DOHH2 (cell line): ENCODE measurements at regions not wholly inside any gene's neighbourhood (a gene's known extent, or its start where the extent isn't known, plus 50 kb on each side); places are given as distances from the start of the nearest gene placed in this dataset.

Experiments
- H3F3A ChIP-seq: fragments of 200-600 bp; sonication (generic), shearing (Covaris generic); 2 replicates; pipeline ENCODE4 v1.6.0; 2016; ENCODE audit warnings: antibody characterized with exemption, mild to moderate bottlenecking; ENCODE audit not compliant: control insufficient read depth, insufficient read depth
- H3K27ac ChIP-seq: fragments of 200-600 bp; sonication (generic); 2 replicates; pipeline ENCODE4 v1.5.1; 2014; ENCODE audit warnings: low read depth, mild to moderate bottlenecking, low read length, moderate library complexity
- H3K27me3 ChIP-seq: fragments of 200-600 bp; sonication (generic); 2 replicates; pipeline ENCODE4 v1.6.1; 2014; ENCODE audit warnings: mild to moderate bottlenecking, low read length, mixed read lengths; ENCODE audit not compliant: control insufficient read depth
- H3K36me3 ChIP-seq: fragments of 200-600 bp; sonication (generic); 2 replicates; pipeline ENCODE4 v1.6.1; 2014; ENCODE audit warnings: mild to moderate bottlenecking, low read length, moderate library complexity, mixed read lengths; ENCODE audit not compliant: control insufficient read depth
- H3K4me1 ChIP-seq: fragments of 200-600 bp; sonication (generic); 2 replicates; pipeline ENCODE4 v1.6.1; 2014; ENCODE audit warnings: mild to moderate bottlenecking, low read length, mixed read lengths; ENCODE audit not compliant: control insufficient read depth
- H3K4me2 ChIP-seq: fragments of 200-600 bp; sonication (generic); 2 replicates; pipeline ENCODE4 v1.6.0; 2014; ENCODE audit warnings: mild to moderate bottlenecking, low read length, moderate library complexity
- H3K4me3 ChIP-seq: fragments of 200-600 bp; sonication (generic); 2 replicates; pipeline ENCODE4 v1.5.1; 2014; ENCODE audit warnings: mild to moderate bottlenecking, low read length, mixed read lengths
- H3K79me2 ChIP-seq: fragments of 200-600 bp; sonication (generic); 2 replicates; pipeline ENCODE4 v1.6.1; 2014; ENCODE audit warnings: mild to moderate bottlenecking, low read length, mixed read lengths; ENCODE audit not compliant: control insufficient read depth
- H3K9me2 ChIP-seq: fragments of 200-600 bp; sonication (generic); replicated peaks from 2 replicates; pipeline ENCODE4 v1.6.1; 2014; ENCODE audit warnings: mild to moderate bottlenecking, low read length, mixed read lengths; ENCODE audit not compliant: control insufficient read depth
- H3K9me3 ChIP-seq: fragments of 200-600 bp; sonication (generic); 2 replicates; pipeline ENCODE4 v1.6.1; 2014; ENCODE audit warnings: antibody characterized with exemption, low read length, mixed read lengths; ENCODE audit not compliant: control insufficient read depth, insufficient read depth
- H4K20me1 ChIP-seq: fragments of 200-600 bp; sonication (generic); 2 replicates; pipeline ENCODE4 v1.6.0; 2014; ENCODE audit warnings: low read depth, mild to moderate bottlenecking, antibody characterized with exemption, low read length, moderate library complexity; ENCODE audit not compliant: control insufficient read depth, insufficient read depth
- EZH2phosphoT487 ChIP-seq: fragments of 200-600 bp; sonication (generic); IDR thresholded peaks from 2 replicates; pipeline ENCODE4 v1.6.1; 2017; ENCODE audit warnings: borderline replicate concordance, mild to moderate bottlenecking, antibody characterized with exemption, low read length, moderate library complexity, mixed read lengths
- TF ChIP-seq, protein P1 (sequence below): fragments of 200-600 bp; sonication (generic); IDR thresholded peaks from one replicate; pipeline ENCODE4 v1.5.1; 2014; ENCODE audit warnings: antibody characterized with exemption, mild to moderate bottlenecking, low read depth, low read length; ENCODE audit not compliant: poor library complexity, severe bottlenecking

DNA sequence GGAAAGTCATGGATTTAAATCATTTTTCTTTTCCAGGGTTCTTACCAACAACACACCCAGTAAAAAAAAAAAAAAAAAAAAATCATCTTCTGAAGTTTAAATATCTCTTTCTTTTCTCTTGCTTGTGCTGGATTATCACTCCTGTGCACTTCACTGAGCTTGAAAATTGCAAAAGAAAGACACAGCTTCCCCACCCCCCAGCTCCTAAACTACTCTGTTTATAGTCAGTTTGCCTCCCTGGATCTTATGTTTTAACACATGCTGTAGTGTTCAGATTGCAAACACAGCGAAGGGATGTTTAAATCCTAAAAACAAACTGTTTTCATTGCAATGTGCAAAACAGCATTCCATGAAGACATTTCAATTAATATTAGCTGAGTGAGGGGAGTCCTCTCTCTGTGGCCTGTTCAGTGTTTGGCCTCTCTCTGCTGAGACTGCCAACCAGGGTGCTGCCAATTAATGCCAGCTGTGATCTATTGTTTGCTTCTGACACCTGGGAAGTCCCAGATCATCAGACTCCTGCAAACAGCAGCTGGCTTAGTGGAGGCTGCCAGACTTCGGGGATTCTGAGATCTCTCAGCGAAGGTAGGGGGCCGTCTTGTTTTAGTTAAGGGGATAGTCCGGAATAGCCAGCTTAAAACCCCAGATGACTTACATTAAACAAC, 171.1 kb upstream of the PITX2 start:
- H3K4me3 ChIP-seq, result no peak overlapping the region
- H4K20me1 ChIP-seq, result no peaks in the 10 kb centered on the region
- peaks cover under 1% of the 10 kb centered on the region; the same call in 1 of the 2 replicates for H3K4me1 ChIP-seq
- no peak overlapping the region for H3K4me2 ChIP-seq
- no peaks in the 10 kb centered on the region for H3K9me2 ChIP-seq
- no peaks in the 10 kb centered on the region for H3K36me3 ChIP-seq
- no peaks in the 10 kb centered on the region for H3K9me3 ChIP-seq
- TF ChIP-seq EZH2phosphoT487, result no peak
- TF ChIP-seq, protein P1, sequence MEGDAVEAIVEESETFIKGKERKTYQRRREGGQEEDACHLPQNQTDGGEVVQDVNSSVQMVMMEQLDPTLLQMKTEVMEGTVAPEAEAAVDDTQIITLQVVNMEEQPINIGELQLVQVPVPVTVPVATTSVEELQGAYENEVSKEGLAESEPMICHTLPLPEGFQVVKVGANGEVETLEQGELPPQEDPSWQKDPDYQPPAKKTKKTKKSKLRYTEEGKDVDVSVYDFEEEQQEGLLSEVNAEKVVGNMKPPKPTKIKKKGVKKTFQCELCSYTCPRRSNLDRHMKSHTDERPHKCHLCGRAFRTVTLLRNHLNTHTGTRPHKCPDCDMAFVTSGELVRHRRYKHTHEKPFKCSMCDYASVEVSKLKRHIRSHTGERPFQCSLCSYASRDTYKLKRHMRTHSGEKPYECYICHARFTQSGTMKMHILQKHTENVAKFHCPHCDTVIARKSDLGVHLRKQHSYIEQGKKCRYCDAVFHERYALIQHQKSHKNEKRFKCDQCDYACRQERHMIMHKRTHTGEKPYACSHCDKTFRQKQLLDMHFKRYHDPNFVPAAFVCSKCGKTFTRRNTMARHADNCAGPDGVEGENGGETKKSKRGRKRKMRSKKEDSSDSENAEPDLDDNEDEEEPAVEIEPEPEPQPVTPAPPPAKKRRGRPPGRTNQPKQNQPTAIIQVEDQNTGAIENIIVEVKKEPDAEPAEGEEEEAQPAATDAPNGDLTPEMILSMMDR, result no peak
- no peaks in the 10 kb centered on the region for H3K27me3 ChIP-seq
- H3K79me2 ChIP-seq, result no peaks in the 10 kb centered on the region
- no peak overlapping the region for H3K27ac ChIP-seq
- H3F3A ChIP-seq, result no peaks in the 10 kb centered on the region

DNA sequence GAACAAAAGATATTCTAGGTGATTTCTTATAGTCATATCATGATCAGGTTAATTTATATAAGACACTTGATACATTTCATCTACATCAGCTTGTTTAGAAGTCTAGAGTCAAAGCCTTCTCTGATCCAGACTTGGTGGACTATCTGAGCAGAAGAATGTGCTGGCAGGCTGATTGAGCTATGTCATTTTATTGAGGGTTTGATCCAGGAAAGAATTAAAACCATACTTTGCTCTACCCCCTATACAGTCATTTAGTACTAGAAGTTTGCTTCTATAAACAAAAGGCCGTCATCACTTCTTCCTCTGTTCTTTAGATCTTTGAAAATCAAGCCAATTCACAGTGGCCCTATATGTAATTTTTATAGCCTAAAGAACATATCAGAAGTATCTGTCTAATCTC, 173.1 kb upstream of the PITX2 start:
- H3K4me1 ChIP-seq, result peaks cover 16% of the 10 kb centered on the region
- no peaks in the 10 kb centered on the region for H3F3A ChIP-seq
- no peak overlapping the region for H3K4me3 ChIP-seq
- TF ChIP-seq EZH2phosphoT487, result no peak
- TF ChIP-seq, protein P1, result no peak
- H3K9me3 ChIP-seq, result no peaks in the 10 kb centered on the region
- H4K20me1 ChIP-seq, result no peaks in the 10 kb centered on the region
- H3K79me2 ChIP-seq, result no peaks in the 10 kb centered on the region
- H3K4me2 ChIP-seq, result no peak overlapping the region
- H3K36me3 ChIP-seq, result no peaks in the 10 kb centered on the region
- H3K9me2 ChIP-seq, result no peaks in the 10 kb centered on the region
- H3K27ac ChIP-seq, result no peak overlapping the region
- no peaks in the 10 kb centered on the region for H3K27me3 ChIP-seq

DNA sequence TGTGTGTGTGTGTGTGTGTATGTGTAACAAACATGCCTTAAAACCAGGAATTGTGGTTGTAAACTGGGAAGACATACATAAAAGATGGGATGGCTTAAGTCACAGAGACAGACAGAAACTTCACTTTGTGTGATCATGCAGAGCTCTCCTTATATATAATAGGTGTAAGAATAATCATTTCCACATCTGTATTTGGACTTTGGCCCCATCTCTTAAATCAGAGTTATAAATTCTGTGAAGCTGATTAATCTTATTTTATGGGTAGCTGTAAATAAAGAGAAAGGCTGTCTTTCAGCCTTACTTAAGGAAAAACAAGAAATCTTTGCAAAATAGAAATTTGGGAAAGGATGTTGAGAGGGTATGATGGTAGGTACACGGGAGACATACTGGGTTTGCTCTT, 174.6 kb upstream of the PITX2 start:
- no peak overlapping the region for H3K4me2 ChIP-seq
- TF ChIP-seq, protein P1, result no peak
- no peak for TF ChIP-seq EZH2phosphoT487
- H3K79me2 ChIP-seq, result no peaks in the 10 kb centered on the region
- H3K36me3 ChIP-seq, result no peaks in the 10 kb centered on the region
- H3K4me3 ChIP-seq, result no peak overlapping the region
- peaks cover 16% of the 10 kb centered on the region for H3K4me1 ChIP-seq
- H3K9me3 ChIP-seq, result no peaks in the 10 kb centered on the region
- no peak overlapping the region for H3K27ac ChIP-seq
- no peaks in the 10 kb centered on the region for H3F3A ChIP-seq
- no peaks in the 10 kb centered on the region for H3K9me2 ChIP-seq
- H4K20me1 ChIP-seq, result no peaks in the 10 kb centered on the region
- H3K27me3 ChIP-seq, result no peaks in the 10 kb centered on the region
